Thoracic aorta (tissue), 2 donors: ENCODE measurements at regions not wholly inside any gene's neighbourhood (a gene's known extent, or its start where the extent isn't known, plus 50 kb on each side); places are given as distances from the start of the nearest gene placed in this dataset.

Experiments used
- ATAC-seq: fragments of 150-250 bp; one replicate; pipeline ENCODE4 v1.8.0; 2017; ENCODE audit warnings: low read depth; ENCODE audit not compliant: insufficient number of reproducible peaks, low FRiP score
- DNase-seq: peaks from one replicate; pipeline ENCODE4 v3.0.0-alpha.2; 2020; ENCODE audit warnings: low spot score
- H3K27ac ChIP-seq, 2 donors: fragments of 200-600 bp; sonication (generic); 1 replicate in 1 of 2; 2 replicates in 1 of 2; pipeline ENCODE4 v1.5.1; 2016; ENCODE audit warnings: mild to moderate bottlenecking in 2 of 2, moderate library complexity in 2 of 2
- H3K27me3 ChIP-seq: fragments of 200-600 bp; sonication (generic); replicated peaks from 2 replicates; pipeline ENCODE4 v1.6.0; 2016; ENCODE audit warnings: mild to moderate bottlenecking; ENCODE audit not compliant: insufficient read depth
- H3K36me3 ChIP-seq: fragments of 200-600 bp; sonication (generic); one replicate; pipeline ENCODE4 v1.5.1; 2016
- H3K4me1 ChIP-seq, 2 donors: fragments of 200-600 bp; sonication (generic); 1 replicate in 1 of 2; 2 replicates in 1 of 2; pipeline versions ENCODE4 v1.5.1 to v1.6.0; 2016; ENCODE audit warnings: low read depth in 2 of 2, mild to moderate bottlenecking in 1 of 2; ENCODE audit not compliant: control insufficient read depth in 1 of 2
- H3K4me3 ChIP-seq: fragments of 200-600 bp; sonication (generic); 2 replicates; pipeline ENCODE4 v1.5.1; 2016; ENCODE audit warnings: mild to moderate bottlenecking
- H3K9me3 ChIP-seq: fragments of 200-600 bp; sonication (generic); 2 replicates; pipeline ENCODE4 v1.5.1; 2016
- TF ChIP-seq, protein P1 (sequence below): fragments of 200-600 bp; sonication (generic); IDR thresholded peaks from one replicate; pipeline ENCODE4 v1.5.1; 2019; ENCODE audit warnings: antibody characterized with exemption

DNA sequence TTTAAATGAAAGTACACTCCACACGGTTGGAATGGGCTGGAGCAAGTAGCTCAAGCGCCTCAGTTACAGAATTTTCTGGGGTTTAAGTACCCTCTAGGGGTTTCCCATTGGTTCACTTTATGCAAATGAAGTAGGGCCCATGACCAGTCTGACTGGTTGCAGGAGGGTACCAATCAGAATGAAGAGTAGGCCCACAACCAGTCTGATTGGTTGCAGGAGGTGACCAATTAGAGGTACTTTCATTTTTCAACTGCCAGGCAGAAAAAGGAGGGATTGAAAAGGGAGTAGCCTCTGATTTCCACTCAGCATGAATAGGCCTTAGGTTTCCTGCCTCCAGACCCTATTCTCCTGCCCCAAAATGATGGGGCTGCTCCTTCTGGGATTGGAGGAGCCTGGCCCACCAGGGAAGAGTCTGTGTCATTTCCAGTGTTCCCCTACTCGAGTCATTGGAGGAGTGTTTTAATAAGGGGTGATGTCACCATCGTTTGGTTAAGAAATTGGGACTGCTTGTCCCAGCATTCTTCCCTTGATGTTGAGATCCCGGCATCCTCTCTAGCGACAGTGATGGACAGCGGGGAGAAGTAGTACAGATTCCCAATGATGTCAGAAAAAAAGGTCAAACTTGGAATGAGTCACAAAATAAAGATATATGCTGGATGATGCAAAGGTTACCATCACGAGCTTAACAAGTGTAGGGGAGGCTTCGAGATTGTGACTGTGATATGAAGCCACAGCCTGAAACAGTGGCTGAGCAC, 210.4 kb downstream of the SH3BP4 start:
- TF ChIP-seq, protein P1, sequence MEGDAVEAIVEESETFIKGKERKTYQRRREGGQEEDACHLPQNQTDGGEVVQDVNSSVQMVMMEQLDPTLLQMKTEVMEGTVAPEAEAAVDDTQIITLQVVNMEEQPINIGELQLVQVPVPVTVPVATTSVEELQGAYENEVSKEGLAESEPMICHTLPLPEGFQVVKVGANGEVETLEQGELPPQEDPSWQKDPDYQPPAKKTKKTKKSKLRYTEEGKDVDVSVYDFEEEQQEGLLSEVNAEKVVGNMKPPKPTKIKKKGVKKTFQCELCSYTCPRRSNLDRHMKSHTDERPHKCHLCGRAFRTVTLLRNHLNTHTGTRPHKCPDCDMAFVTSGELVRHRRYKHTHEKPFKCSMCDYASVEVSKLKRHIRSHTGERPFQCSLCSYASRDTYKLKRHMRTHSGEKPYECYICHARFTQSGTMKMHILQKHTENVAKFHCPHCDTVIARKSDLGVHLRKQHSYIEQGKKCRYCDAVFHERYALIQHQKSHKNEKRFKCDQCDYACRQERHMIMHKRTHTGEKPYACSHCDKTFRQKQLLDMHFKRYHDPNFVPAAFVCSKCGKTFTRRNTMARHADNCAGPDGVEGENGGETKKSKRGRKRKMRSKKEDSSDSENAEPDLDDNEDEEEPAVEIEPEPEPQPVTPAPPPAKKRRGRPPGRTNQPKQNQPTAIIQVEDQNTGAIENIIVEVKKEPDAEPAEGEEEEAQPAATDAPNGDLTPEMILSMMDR: no peak
- DNase-seq: no peak
- Histone ChIP-seq H3K27me3 (peaks cover 4% of the 10 kb centered on the region), H3K36me3 (no peaks in the 10 kb centered on the region), H3K4me3 (no peak overlapping the region), H3K9me3 (no peaks in the 10 kb centered on the region), H3K4me1 (no peaks in the 10 kb centered on the region), H3K27ac (no peak overlapping the region)
- ATAC-seq: no peak

DNA sequence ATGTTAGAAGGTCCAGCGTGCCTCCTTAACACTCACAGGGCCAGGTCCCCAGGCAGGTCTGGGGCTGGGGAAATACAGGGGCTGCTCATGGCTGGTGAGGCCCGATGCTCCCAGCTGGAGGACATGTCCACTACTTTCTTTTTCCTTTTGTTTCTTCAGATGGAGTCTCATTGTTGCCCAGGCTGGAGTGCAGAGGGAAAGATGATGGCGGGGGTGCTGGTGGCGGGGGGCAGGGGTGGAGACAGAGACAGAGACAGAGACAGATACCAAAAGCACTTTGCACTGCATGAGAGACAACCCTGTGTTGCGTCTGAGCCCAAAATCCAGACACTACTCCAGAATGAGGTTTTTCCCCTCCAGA, 211.0 kb downstream of the SH3BP4 start:
- Histone ChIP-seq H3K4me1 (no peaks in the 10 kb centered on the region), H3K4me3 (no peak overlapping the region), H3K27ac (no peak overlapping the region), H3K9me3 (no peaks in the 10 kb centered on the region), H3K36me3 (no peaks in the 10 kb centered on the region), H3K27me3 (peaks cover 4% of the 10 kb centered on the region)
- no peak for DNase-seq
- ATAC-seq: no peak
- TF ChIP-seq, protein P1: no peak

DNA sequence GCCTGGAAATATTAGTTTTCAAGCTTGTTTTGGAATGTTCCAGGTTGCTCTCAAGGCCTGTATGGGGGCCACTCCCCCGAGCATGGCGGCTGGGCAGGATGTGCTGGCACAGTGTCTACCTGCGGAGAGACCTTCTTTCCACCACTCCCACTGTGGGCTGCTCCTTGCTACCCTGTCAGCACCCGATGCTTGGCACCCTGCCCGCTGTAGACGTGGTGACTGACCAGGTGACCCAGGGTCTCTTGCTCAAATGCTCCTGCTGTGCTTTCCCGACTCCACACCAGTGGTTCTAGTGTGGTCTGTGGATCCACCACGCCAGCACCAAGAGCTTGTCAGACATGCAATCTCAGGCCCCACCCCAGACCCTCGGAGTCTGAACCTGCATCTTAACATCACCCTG, 213.3 kb downstream of the SH3BP4 start:
- DNase-seq (no peak), ATAC-seq (no peak)
- Histone ChIP-seq H3K4me1 (no peaks in the 10 kb centered on the region), H3K9me3 (no peaks in the 10 kb centered on the region), H3K36me3 (no peaks in the 10 kb centered on the region), H3K27me3 (no peaks in the 10 kb centered on the region), H3K4me3 (no peak overlapping the region), H3K27ac (no peak overlapping the region)
- TF ChIP-seq, protein P1: no peak

DNA sequence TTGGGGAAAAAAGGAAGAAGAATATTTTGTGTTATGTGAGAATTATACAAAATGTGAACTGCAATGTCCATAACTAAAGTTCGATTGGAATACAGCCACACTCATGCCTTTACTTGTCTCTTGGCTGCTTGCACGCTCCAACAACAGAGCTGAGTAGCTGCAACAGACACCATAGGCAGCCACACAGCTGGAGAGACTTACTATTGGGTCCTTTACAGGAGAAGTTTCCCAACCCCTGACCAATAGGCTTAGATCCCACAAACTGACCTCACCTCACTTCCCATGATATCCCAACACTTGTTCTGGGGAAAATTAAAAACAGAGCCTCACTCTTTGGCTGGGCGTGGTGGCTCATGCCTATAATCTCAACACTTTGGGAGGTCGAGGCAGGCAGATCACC, 213.8 kb downstream of the SH3BP4 start:
- H3K9me3 ChIP-seq: no peaks in the 10 kb centered on the region
- ATAC-seq: no peak

DNA sequence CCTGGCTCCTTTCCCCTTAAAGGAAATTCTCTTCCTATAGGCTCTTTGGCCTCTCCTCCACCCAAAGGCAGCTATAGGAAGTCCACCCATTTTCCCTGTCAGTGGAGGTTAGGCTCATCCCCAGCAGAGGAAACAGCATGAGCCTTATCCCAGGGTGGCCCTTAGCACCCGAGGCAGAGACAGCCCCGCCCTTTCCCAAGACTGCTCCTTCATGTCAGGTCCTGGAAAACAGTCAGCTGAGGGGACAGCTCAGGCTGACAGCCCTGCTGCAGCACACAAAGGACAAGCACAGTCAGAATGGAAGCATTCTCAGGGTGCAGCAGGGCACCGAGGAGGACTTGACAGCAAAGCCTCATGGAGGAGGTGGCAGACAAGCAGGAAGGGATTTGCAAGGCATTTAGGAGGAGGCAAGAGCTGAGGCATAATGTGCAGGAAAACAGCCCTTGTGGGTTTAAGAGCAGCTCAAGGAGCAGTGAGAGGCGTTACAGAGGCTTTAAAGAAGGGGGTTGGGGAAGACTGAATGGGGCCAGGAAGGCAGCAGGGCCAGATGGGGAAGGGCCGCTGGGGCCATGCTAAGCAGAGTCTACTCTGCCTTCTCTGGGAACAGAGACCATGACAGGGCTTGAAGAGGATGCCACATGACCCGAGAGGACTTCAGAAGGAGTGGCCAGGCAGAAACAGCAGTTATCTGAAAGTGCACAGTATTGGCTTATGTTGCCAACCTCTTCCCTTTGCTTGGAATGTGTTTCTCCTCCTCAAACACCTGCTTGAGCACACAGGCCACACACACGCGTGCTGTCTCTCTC, 216.6 kb downstream of the SH3BP4 start:
- Histone ChIP-seq H3K9me3 (no peaks in the 10 kb centered on the region), H3K27me3 (no peaks in the 10 kb centered on the region), H3K4me1 (no peaks in the 10 kb centered on the region), H3K27ac (no peak overlapping the region), H3K36me3 (no peaks in the 10 kb centered on the region), H3K4me3 (no peak overlapping the region)
- ATAC-seq (no peak), DNase-seq (no peak)
- TF ChIP-seq, protein P1: no peak

More for the DNA sequence above, 213.8 kb downstream of the SH3BP4 start:
- Histone ChIP-seq H3K36me3 (no peaks in the 10 kb centered on the region), H3K27me3 (no peaks in the 10 kb centered on the region), H3K27ac (no peak overlapping the region), H3K4me1 (no peaks in the 10 kb centered on the region), H3K4me3 (no peak overlapping the region)
- no peak for DNase-seq
- TF ChIP-seq, protein P1: no peak
